ENCODE measurements at regions not wholly inside any gene's neighbourhood (a gene's known extent, or its start where the extent isn't known, plus 50 kb on each side); places are given as distances from the start of the nearest gene placed in this dataset.
A peak's percentile ranks its signal among the peaks of the same experiment; 100 is the strongest.

GRCh38 chr2:191537921-191538320 is 140.0 kb upstream of the NABP1 start:
- DNase-seq (ENCODE audit: low spot score), result no peak
- in situ Hi-C loops (cut with MboI; ENCODE audit: low sequenced_read_pairs, unreplicated experiment), result no loop called here
- no peak for TF ChIP-seq CTCF (IDR thresholded peaks at IDR 0.05; ENCODE audit: borderline replicate concordance, control extremely low read depth, extremely low read depth, insufficient read depth, missing control alignments)

GRCh38 chr2:191538334-191538903 is 139.5 kb upstream of the NABP1 start:
- DNase-seq (ENCODE audit: low spot score), result no peak
- in situ Hi-C loops (cut with MboI; ENCODE audit: low sequenced_read_pairs, unreplicated experiment), result no loop called here
- no peak for TF ChIP-seq CTCF (IDR thresholded peaks at IDR 0.05; ENCODE audit: borderline replicate concordance, control extremely low read depth, extremely low read depth, insufficient read depth, missing control alignments)

GRCh38 chr2:191539068-191539467 is 138.9 kb upstream of the NABP1 start:
- TF ChIP-seq CTCF (IDR thresholded peaks at IDR 0.05; ENCODE audit: borderline replicate concordance, control extremely low read depth, extremely low read depth, insufficient read depth, missing control alignments), result peak; percentile 8
- DNase-seq (ENCODE audit: low spot score), result no peak
- in situ Hi-C loops (cut with MboI; ENCODE audit: low sequenced_read_pairs, unreplicated experiment), result no loop called here

- no peak for DNase-seq (ENCODE audit: low spot score)
- in situ Hi-C loops (cut with MboI; ENCODE audit: low sequenced_read_pairs, unreplicated experiment), result no loop called here
- no peak for TF ChIP-seq CTCF (IDR thresholded peaks at IDR 0.05; ENCODE audit: borderline replicate concordance, control extremely low read depth, extremely low read depth, insufficient read depth, missing control alignments)
Observed at GRCh38 chr2:191540681-191541080, 137.3 kb upstream of the NABP1 start.

- no peak for DNase-seq (ENCODE audit: low spot score)
- no peak for TF ChIP-seq CTCF (IDR thresholded peaks at IDR 0.05; ENCODE audit: borderline replicate concordance, control extremely low read depth, extremely low read depth, insufficient read depth, missing control alignments)
- in situ Hi-C loops (cut with MboI; ENCODE audit: low sequenced_read_pairs, unreplicated experiment), result no loop called here
Observed at GRCh38 chr2:191543708-191544107, 134.2 kb upstream of the NABP1 start.

GRCh38 chr2:191544461-191545062 is 133.4 kb upstream of the NABP1 start:
- in situ Hi-C loops (cut with MboI; ENCODE audit: low sequenced_read_pairs, unreplicated experiment), result no loop called here
- DNase-seq (ENCODE audit: low spot score), result no peak
- no peak for TF ChIP-seq CTCF (IDR thresholded peaks at IDR 0.05; ENCODE audit: borderline replicate concordance, control extremely low read depth, extremely low read depth, insufficient read depth, missing control alignments)

Data from GM13976 (cell line).